HL-60 (cell line): ENCODE measurements at regions not wholly inside any gene's neighbourhood (a gene's known extent, or its start where the extent isn't known, plus 50 kb on each side); places are given as distances from the start of the nearest gene placed in this dataset.

Source experiments
- POLR2AphosphoS5 ChIP-seq: IDR thresholded peaks from 2 replicates; pipeline ENCODE4 v1.6.1; 2012; ENCODE audit warnings: low read depth
- TF ChIP-seq, protein P1 (sequence below): IDR thresholded peaks from 2 replicates; pipeline ENCODE4 v1.6.1; 2012; ENCODE audit warnings: low read depth; ENCODE audit not compliant: insufficient replicate concordance
- TF ChIP-seq, protein P2 (sequence below): IDR thresholded peaks from one replicate; pipeline ENCODE4 v1.5.1; 2011; ENCODE audit warnings: low read length, control low read depth, inconsistent platforms; ENCODE audit not compliant: insufficient read depth

DNA sequence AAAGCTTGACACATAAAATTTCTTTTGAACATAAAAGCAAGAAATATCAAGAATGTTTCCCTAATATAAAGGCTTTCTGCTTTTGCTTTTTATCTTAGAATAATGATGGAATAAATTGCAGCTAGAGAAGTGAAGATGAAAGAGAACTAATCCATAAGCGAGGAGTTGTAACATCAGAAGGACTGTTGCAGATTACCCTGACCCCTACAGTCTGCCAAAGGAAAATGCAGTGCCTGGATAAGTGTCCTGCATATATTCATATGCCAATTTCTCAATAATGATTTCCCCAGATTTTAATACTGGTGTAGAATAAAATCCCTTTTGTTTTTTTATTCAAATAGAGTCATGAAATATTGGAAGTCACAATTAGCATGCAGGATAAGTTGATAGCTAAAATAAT, 115.9 kb downstream of the MAGEC2 start:
- TF ChIP-seq, protein P1, sequence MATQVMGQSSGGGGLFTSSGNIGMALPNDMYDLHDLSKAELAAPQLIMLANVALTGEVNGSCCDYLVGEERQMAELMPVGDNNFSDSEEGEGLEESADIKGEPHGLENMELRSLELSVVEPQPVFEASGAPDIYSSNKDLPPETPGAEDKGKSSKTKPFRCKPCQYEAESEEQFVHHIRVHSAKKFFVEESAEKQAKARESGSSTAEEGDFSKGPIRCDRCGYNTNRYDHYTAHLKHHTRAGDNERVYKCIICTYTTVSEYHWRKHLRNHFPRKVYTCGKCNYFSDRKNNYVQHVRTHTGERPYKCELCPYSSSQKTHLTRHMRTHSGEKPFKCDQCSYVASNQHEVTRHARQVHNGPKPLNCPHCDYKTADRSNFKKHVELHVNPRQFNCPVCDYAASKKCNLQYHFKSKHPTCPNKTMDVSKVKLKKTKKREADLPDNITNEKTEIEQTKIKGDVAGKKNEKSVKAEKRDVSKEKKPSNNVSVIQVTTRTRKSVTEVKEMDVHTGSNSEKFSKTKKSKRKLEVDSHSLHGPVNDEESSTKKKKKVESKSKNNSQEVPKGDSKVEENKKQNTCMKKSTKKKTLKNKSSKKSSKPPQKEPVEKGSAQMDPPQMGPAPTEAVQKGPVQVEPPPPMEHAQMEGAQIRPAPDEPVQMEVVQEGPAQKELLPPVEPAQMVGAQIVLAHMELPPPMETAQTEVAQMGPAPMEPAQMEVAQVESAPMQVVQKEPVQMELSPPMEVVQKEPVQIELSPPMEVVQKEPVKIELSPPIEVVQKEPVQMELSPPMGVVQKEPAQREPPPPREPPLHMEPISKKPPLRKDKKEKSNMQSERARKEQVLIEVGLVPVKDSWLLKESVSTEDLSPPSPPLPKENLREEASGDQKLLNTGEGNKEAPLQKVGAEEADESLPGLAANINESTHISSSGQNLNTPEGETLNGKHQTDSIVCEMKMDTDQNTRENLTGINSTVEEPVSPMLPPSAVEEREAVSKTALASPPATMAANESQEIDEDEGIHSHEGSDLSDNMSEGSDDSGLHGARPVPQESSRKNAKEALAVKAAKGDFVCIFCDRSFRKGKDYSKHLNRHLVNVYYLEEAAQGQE: no peak
- TF ChIP-seq POLR2AphosphoS5: no peak
- TF ChIP-seq, protein P2, sequence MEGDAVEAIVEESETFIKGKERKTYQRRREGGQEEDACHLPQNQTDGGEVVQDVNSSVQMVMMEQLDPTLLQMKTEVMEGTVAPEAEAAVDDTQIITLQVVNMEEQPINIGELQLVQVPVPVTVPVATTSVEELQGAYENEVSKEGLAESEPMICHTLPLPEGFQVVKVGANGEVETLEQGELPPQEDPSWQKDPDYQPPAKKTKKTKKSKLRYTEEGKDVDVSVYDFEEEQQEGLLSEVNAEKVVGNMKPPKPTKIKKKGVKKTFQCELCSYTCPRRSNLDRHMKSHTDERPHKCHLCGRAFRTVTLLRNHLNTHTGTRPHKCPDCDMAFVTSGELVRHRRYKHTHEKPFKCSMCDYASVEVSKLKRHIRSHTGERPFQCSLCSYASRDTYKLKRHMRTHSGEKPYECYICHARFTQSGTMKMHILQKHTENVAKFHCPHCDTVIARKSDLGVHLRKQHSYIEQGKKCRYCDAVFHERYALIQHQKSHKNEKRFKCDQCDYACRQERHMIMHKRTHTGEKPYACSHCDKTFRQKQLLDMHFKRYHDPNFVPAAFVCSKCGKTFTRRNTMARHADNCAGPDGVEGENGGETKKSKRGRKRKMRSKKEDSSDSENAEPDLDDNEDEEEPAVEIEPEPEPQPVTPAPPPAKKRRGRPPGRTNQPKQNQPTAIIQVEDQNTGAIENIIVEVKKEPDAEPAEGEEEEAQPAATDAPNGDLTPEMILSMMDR: peak; percentile 6
